HG02678 (cell line): ENCODE measurements at regions not wholly inside any gene's neighbourhood (a gene's known extent, or its start where the extent isn't known, plus 50 kb on each side); places are given as distances from the start of the nearest gene placed in this dataset.
"Not testable (repeated sequence)": the region's sequence is repeated elsewhere in the genome, so short reads cannot be mapped to it uniquely, and the experiment has no call there.

Source experiments
- ATAC-seq: cut with Tn5 transposase; IDR thresholded peaks from one replicate; pipeline ENCODE4 v1.9.1; 2021; ENCODE audit warnings: mild to moderate bottlenecking, moderate library complexity; ENCODE audit not compliant: unreplicated experiment

DNA sequence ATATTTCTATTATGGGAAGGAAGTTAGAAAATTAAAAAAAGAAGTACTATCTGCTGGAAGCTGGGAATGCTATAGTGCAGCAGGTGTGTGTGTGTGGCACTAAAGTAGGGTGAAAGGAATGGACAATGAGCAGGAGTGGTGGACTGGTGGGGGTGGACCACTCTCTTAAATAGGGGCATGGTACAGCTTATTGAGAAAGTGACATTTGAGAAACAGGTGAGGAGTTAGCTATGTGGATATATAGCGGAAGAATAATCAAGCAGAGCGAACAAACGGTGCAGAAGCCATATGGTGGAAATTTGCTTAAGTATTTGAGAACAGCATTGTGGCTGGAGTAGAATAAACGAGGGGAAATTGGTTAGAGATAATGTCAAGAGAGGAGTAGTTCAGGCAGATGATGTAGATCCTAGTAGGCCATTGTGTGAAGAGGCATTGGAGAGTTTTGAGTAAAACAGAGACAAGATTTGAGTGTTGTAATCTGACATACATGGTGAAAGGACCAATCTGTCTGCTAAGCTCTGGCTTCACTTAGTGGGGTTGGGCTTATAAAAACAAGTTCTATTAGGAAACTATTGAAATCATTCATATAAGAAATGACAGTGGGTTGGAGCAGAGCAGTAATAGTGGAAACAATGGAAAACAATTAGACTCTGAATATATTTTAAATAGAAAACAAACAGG is 149.2 kb upstream of the SYT10 start:
- no peak for ATAC-seq

DNA sequence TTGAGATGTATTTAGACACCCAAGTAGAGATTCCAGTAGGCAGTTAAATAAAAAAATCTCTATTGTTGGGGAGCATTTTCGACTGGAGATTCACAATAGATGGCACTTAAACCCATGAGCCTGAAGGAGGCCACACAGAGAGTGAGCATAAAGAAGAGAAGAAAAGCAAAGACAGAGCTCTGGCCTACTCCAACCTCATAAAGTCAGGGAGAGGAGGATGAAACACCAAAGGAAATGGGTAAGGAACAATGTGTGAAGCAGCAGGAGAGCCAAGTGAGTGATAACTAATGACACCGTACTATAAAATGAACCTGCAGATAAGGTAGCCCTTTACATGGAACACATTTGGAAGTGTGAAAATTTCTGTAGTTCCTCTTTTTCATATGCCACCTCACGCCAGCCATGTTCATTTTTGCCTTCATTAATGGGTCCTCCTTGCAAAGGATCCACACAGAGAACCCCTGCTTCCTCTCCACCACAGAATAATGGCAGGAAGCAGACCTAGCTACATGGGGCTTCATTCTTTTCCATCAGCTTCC is 150.0 kb upstream of the SYT10 start:
- no peak for ATAC-seq

DNA sequence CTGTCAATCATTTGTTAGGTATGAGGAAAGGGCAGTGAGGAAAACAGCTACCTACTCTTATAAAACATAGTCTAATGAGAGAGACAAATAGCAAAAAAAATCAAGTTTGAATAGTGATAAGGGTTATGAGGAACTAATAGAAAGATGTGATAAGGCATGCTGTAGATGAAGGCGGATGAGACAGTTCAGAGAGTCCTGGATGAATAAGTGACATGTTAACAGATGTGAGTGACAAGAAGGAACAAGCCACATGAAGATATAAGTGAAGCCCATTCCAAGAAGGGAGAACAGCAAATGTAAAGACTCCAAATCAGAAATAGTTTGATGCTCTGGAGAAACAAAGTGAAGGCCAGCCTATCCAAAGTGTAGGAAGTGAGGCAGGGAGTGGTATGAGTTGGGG is 154.1 kb upstream of the SYT10 start:
- ATAC-seq: no peak

DNA sequence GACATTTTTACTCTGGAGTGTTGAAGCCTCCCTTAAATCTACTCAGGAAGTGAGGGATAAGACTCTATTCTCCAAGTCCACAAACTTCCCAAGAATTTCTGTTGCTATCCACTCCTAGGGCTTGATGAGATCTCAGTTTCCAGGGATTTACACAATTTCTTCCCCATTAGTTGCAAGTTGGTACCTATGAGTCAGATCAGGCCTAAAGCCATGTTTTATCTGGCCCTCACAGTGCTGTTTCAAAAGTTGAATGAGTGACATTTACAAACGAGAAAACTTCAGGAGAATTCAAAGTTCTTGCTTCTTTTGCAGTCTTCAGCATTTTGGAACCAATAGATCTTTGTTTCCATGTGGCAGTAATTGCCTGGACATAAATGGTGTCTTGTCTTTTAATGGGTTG is 156.4 kb upstream of the SYT10 start:
- no peak for ATAC-seq

DNA sequence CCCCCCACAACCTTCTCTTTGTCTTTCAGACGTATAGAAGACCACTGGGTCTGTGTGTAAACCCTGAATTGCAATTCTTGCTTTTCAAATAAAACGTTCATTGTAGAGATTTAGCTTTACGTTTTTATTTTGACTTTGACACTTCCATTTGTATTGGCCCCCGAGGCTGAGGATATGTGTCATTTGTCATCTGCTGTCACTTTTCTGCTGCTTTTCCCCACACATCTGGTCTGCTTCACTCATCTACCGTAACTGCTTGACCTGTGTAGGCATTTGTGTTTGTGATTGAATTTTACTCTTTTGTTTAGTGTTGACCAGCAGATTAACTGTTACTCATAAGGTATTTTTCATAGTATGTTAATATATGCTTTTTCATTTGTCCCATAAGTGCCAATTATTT is 157.2 kb upstream of the SYT10 start:
- ATAC-seq: no peak

DNA sequence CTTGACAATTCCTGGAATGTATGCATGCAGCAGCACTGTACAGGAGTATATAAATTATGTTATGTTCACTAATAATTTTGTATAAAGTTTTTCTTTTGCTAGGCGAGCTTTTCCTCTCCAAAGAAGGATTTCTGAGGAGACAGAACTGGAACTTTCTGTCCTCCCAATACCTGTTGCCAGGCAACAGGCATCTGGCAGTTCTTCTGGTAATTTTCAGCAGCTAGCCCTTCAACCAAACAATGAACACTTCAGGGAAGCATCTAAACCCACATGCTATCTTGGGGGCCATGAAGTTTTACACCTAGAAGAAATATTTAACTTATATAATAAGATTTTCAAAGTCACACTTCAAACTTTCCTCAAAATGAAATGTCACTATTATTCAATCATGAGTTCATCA is 162.9 kb upstream of the SYT10 start:
- no peak for ATAC-seq

DNA sequence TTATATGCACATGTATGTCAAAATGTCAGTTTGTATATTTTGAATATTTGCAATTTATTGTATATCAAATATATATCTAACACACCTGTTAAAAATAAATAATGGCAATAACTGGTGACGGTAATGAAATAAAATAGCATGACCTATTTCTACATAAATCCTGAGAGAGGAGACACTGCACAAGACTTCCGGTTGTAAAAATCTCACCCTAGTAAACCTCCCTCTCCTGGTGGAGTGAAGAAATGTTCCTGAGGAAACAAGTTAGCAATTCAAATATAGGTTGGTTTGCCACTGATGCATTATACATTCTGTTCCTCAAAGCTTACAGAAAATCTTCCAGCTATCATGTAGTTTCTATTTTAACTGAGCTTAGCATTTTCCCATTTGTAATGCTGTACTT is 166.1 kb upstream of the SYT10 start:
- no peak for ATAC-seq

DNA sequence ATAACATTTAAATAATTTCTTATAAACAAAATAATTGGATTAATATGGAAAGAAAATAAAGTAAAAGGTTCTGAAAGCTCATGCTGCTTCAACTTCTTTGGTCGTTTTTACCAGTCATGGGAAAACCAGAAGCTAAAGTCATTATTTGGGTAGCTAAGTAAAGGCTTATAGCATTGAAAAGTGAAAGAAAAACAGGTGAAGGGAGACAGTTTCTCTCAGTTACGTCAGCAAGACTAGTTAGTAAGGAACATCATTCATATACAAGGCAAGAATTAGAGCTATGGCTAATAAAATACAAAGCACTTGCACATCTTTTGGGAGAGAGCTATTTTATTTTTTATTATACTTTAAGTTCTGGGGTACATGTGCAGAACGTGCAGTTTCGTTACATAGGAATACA is 170.3 kb upstream of the SYT10 start:
- ATAC-seq: no peak

DNA sequence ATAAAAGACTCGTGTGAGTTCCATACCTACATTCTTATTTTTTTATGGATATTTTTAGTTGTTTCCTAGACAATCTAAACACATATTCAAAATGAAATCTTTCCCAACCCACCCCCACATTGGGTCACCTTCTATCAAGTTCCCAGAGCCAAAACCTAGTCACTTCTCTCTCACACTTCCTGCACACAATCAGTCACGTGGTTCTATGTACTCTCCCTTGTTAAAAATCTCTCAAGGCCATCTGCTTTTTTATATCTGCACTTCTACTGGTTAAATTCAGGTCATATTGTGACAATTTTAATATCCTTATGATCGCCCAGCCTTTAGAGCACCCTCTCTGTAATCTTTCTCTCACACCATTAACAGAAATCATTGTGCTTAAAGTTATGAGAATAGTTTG is 175.0 kb upstream of the SYT10 start:
- no peak for ATAC-seq

DNA sequence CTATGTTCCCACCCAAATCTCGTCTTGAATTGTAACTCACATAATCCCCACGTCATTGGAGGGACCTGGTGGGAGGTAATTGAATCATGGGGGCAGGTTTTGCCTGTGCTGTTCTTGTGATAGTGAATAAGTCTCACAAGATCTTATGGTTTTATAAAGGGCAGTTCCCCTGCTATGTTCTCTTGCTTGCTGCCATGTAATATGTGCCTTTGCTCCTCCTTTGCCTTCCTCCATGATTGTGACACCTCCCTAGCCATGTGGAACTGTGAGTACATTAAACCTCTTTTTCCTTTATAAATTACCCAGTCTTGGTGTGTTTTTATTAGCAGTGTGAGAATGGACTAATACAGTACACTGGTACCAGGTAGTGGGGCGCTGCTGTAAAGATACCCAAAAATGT is 177.6 kb upstream of the SYT10 start:
- no peak for ATAC-seq

DNA sequence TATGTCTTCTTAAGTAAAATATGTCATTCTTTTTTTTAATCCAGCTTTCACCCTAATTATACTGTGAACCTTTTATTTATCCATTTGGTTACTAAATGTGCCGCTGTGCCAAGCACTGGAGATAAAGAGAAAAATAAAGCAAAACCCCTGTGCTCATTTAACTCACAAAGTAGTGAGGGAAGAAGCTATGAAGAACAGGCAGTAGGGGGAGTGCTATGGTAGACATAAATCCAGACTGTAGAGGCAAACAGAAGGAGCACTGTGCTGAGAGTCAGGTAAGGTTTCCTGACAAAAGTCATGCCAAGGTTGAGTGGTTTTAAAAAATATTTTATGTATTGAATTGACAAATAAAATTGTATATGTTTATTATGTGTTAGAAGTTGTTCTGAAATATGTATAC is 188.5 kb upstream of the SYT10 start:
- ATAC-seq: no peak

DNA sequence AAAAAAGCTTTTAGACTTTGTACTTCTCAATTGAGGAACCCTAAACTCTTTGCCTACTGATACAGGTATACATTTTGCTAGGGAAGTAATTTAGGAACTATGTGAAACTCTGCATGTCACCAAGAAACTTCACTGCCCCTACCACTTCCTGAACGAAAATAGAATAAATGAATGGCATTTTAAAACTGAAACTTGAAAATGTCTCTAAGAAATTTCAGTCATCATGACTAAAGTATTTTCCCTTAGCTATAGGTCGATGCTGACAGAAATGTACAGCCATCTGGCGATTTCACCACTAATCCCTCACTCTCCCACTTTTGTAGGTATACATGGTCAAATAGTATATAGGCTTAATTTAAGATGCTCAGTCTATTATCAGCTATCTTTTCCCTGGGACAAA is 194.9 kb upstream of the SYT10 start:
- ATAC-seq: peak; percentile 51

DNA sequence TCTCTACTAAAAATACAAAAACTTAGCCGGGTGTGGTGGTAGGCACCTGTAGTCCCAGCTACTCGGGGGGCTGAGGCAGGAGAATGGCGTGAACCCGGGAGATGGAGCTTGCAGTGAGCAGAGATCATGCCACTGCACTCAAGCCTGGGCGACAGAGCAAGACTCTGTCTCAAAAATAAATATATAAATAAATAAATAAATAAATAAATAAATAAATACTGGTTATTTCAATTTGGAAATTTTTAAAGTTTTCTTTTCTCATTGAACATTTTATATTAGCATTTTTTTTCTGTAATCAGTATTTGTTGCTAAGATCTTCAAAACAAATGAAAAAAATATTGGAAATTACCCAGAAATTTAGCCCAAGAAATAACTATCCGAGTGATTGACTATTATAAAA is 197.3 kb upstream of the SYT10 start:
- not testable (repeated sequence) for ATAC-seq

DNA sequence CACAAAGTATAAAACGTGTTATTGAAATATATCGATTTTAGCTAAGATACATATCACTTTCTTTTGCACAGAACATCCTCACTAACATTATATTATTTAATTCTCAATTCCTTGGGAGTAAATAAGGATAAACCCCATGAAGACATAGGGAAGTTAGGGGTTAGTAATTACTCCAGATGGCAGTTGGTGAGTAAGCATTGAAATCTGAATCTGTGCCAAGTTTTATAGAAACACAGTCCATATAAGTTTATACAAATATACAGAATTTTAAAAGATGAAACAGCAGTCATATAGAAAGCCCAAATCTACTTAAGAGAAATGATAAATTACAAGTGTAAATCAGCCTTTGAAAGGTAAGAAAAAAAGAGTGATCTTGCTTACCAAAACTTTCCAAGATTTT is 200.4 kb upstream of the SYT10 start:
- ATAC-seq: no peak

DNA sequence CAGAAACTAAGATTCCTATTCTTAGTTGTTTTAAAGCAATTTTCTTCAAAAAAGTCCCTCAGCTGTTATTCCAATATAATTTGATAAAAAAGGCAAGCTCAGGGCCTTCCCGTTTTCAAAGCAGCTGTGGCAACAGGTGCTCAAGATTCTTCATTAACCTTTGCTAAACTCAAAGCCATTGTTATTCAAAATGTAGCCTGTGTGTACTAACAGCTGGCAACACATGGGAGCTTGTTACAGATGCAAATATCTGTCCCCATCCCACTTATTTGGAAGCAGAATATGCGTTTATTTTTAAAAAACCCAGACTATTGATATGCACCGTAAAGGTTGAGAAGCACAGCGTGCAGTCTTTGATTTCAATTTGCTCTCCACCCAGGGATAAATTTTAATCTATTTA is 210.4 kb upstream of the SYT10 start:
- no peak for ATAC-seq

DNA sequence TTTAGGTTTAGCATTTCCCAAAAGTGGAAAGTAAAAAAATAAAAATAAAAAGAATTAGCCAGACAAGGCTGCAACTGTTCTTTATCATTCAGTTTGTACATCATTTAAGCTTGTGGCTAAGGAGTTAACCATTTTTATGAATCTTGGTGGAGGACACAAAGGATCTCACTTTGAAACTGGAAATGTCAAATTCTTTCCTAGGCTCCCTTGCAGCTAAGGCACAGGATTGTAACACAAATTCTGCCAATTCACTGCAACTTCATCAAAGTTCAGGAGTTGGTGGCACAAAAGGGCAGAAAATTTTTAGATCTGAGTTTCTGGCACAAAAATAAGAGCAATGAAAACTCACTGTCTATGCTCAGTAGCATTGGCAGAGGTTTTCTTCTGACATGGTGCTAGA is 211.2 kb upstream of the SYT10 start:
- no peak for ATAC-seq

DNA sequence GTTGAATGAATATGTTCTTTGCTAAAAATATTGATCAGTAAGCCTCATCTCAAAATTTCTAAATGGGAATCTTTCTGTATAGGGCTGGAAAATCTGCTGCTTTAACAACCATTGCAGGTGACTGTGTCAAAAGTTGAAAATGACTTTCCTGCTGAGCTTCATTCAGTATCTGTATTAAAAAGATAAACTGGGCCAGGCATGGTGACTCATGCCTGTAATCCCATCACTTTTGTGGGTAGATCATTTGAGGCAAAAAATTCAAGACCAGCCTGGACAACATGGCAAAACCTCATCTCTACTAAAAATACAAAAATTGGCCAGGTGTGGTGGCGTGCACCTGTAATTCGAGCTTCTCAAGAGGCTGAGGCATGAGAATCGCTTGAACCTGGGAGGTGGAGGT is 213.7 kb upstream of the SYT10 start:
- ATAC-seq: no peak

DNA sequence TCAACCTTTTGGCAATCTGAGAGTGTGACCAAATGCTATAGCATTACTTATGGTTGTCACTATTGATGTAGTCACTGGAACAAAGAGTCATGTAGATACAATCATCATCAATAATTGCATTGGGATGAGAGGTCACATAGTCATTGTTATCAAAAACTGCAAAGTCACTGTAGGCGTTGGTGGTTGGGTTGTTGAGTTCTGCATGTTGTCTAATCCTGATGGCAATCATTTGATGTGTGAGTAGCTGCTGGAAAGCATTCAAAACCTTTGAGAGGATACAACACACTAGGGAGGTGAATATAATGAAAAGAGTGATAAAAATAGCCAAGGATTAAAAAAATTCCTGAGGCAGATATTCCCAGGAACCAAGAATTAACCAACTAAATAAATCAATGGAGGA is 214.7 kb upstream of the SYT10 start:
- no peak for ATAC-seq

DNA sequence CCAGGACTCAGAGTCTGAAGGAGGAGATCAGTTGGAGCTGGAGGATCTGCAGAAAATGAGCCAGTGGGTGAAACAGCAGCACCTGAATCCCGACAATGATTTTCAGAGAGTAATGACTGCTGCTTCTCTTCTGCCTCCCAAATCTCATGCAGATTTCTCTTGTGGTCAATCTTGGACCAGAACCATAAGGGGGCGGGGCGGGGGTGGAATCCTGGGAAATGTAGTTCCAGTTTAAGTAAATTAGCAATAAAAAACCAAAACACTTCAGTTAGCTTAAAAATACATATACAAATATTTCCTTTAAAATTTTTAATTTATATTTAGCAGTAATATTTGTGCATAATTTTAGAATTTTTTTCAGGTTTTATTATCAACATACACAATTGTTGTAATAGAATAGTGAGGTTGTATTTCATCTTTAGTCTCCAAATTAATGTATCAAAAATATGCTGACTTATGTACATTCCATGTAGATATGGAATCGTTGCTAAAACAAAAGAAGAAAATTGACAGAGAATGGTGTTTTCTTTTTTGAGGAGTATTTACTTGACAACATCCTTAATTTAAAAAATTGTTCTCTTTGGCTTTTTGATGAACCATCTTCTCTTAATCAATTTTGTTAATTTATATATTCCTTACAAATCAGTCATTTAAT is 223.5 kb upstream of the SYT10 start:
- no peak for ATAC-seq

DNA sequence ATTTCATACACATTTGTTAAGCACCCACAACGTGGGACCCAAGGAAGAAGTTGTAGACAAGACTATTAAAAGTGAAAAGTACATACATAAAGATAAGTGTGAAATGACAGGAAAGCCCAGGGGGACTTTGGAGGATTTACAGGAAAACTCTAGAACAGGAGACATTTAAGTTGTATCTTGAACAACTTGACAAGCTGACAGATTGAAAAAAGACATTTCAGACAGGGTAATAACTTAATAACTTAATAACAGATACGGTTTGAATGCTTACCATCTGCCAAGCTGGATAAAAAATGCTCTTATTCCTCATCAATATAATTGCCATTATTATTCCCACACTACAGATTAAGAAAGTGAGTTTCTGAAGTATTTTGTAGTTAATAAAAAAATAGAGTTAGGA is 229.7 kb upstream of the SYT10 start:
- ATAC-seq: no peak

DNA sequence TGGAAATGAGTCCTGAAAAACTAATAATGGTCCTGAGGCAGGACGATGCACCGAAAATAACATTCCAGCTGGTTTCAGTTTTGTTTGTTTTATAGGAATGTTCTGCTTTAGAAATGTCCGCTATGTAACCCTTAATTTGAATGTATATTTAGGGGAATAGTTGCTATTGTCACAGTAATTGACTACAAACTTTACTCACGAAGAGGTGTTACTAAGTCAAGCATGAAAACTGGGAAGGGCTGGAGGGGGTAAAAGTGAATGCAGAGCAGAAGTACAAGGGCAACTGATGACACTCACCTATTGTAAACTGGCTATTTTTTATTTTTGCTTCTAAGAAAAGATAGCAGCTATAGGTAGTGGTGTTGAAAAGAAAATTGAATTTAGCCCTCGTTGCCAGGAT is 230.7 kb upstream of the SYT10 start:
- no peak for ATAC-seq

DNA sequence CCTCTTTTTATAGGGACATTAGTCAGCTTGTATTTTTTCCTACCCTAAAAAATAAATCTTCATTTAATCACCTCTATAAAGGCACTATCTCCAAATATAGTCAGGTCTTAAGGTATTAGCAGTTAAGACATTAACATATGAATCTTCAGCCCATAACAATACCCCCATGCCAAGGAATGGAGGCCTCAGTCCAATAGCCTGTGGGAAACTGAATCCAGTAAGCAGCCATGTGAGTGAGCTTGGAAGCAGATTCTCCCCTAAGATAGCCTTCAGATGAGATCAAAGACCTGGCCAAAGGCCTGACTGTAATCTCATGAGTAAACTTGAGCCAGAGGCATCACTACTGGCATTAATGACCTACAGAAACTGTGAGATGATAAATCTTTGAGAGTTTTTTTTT is 232.1 kb upstream of the SYT10 start:
- no peak for ATAC-seq
